CD4-positive, alpha-beta memory T cell (primary cell): ENCODE measurements at regions not wholly inside any gene's neighbourhood (a gene's known extent, or its start where the extent isn't known, plus 50 kb on each side); places are given as distances from the start of the nearest gene placed in this dataset.
"Not testable (repeated sequence)": the region's sequence is repeated elsewhere in the genome, so short reads cannot be mapped to it uniquely, and the experiment has no call there.

Experiments
- CTCF ChIA-PET: fragments of 350-600 bp; sonication (Branson Sonifier 250); formaldehyde crosslinking; loops from one replicate; lab custom pipeline; 2021; ENCODE audit warnings: inconsistent platforms; ENCODE audit not compliant: partially characterized antibody; lab: Charles Lee
- POLR2A ChIA-PET: fragments of 350-600 bp; sonication (Branson Sonifier 250); formaldehyde crosslinking; loops from one replicate; lab custom pipeline; 2021; ENCODE audit not compliant: partially characterized antibody; lab: Charles Lee
- DNase-seq, 5 donors: peaks; one replicate each; pipeline versions ENCODE4 v3.0.0 to v3.0.0-alpha.2; 2020 to 2022; ENCODE audit warnings: mixed read lengths in 1 of 5
- H3K27ac ChIP-seq: one replicate; pipeline ENCODE4 v1.7.0; 2013; ENCODE audit warnings: low read depth, low read length
- H3K27me3 ChIP-seq: 2 replicates; pipeline ENCODE4 v1.7.0; 2013; ENCODE audit warnings: mild to moderate bottlenecking, low read length, moderate library complexity; ENCODE audit not compliant: insufficient read depth
- H3K36me3 ChIP-seq: 2 replicates; pipeline ENCODE4 v1.7.0; 2013; ENCODE audit warnings: mild to moderate bottlenecking, low read length, moderate library complexity; ENCODE audit not compliant: insufficient read depth
- H3K4me1 ChIP-seq: 2 replicates; pipeline ENCODE4 v1.7.0; 2013; ENCODE audit warnings: mild to moderate bottlenecking, low read length, moderate library complexity; ENCODE audit not compliant: insufficient read depth
- H3K4me3 ChIP-seq, 2 donors: one replicate each; pipeline ENCODE4 v1.7.0; 2013; ENCODE audit warnings: low read length in 2 of 2, mild to moderate bottlenecking in 1 of 2
- H3K9me3 ChIP-seq, 2 donors: one replicate each; pipeline ENCODE4 v1.7.0; 2013; ENCODE audit warnings: low read length in 2 of 2, control low read depth in 1 of 2; ENCODE audit not compliant: control insufficient read depth in 1 of 2
- H3K27ac Mint-ChIP-seq, 7 donors: one replicate each; pipeline ENCODE4 v1.8.0; 2020 to 2021; ENCODE audit warnings: mixed read lengths in 7 of 7, mild to moderate bottlenecking in 6 of 7, inconsistent platforms in 3 of 7, moderate library complexity in 3 of 7
- H3K27me3 Mint-ChIP-seq, 2 donors: one replicate each; pipeline ENCODE4 v1.8.0; 2020 to 2021; ENCODE audit warnings: mixed read lengths in 2 of 2
- H3K36me3 Mint-ChIP-seq, 2 donors: one replicate each; pipeline ENCODE4 v1.8.0; 2020 to 2021; ENCODE audit warnings: mixed read lengths in 2 of 2, inconsistent platforms in 1 of 2, mild to moderate bottlenecking in 1 of 2
- H3K4me1 Mint-ChIP-seq, 4 donors: one replicate each; pipeline ENCODE4 v1.8.0; 2020 to 2021; ENCODE audit warnings: mixed read lengths in 4 of 4, mild to moderate bottlenecking in 1 of 4
- H3K4me3 Mint-ChIP-seq, 8 donors: one replicate each; pipeline ENCODE4 v1.8.0; 2020 to 2021; ENCODE audit warnings: mixed read lengths in 8 of 8, mild to moderate bottlenecking in 7 of 8, moderate library complexity in 6 of 8, inconsistent platforms in 3 of 8
- H3K9me3 Mint-ChIP-seq, 8 donors: one replicate each; pipeline ENCODE4 v1.8.0; 2020 to 2021; ENCODE audit warnings: mixed read lengths in 8 of 8, mild to moderate bottlenecking in 5 of 8, inconsistent platforms in 3 of 8, moderate library complexity in 1 of 8
- intact Hi-C: fragments of 100-400 bp; cut with micrococcal nuclease; formaldehyde crosslinking; loops from one replicate; pipeline ENCODE4 v1.15.1; 2023

- peaks cover 3 to 33% (median 27%) of the 10 kb centered on the region in 8 donors for H3K9me3 Mint-ChIP-seq
- intact Hi-C loops, POLR2A ChIA-PET, H3K36me3 ChIP-seq, H3K27me3 Mint-ChIP-seq, H3K36me3 Mint-ChIP-seq, CTCF ChIA-PET, H3K4me3 Mint-ChIP-seq, H3K9me3 ChIP-seq, H3K27me3 ChIP-seq, H3K4me1 Mint-ChIP-seq, DNase-seq, H3K4me1 ChIP-seq, H3K27ac ChIP-seq, H3K4me3 ChIP-seq, H3K27ac Mint-ChIP-seq: not testable (repeated sequence)
Observed at GRCh38 chr10:38252551-38252950, 158.4 kb downstream of the ZNF37A start.

GRCh38 chr10:38267555-38267954 is 173.4 kb downstream of the ZNF37A start:
- CTCF ChIA-PET, H3K4me3 ChIP-seq, DNase-seq, POLR2A ChIA-PET, H3K4me1 ChIP-seq, H3K9me3 ChIP-seq, H3K36me3 ChIP-seq, intact Hi-C loops, H3K27me3 ChIP-seq, H3K4me1 Mint-ChIP-seq, H3K27me3 Mint-ChIP-seq, H3K4me3 Mint-ChIP-seq, H3K27ac ChIP-seq, H3K27ac Mint-ChIP-seq, H3K36me3 Mint-ChIP-seq: not testable (repeated sequence)
- H3K9me3 Mint-ChIP-seq = peaks cover 2 to 20% (median 9%) of the 10 kb centered on the region in 8 donors

GRCh38 chr10:38271031-38271430 is 176.9 kb downstream of the ZNF37A start:
- H3K36me3 ChIP-seq, H3K27me3 Mint-ChIP-seq, H3K4me1 ChIP-seq, H3K4me3 ChIP-seq, POLR2A ChIA-PET, CTCF ChIA-PET, H3K27ac ChIP-seq, H3K9me3 ChIP-seq, H3K36me3 Mint-ChIP-seq, DNase-seq, H3K27me3 ChIP-seq, intact Hi-C loops, H3K4me3 Mint-ChIP-seq, H3K27ac Mint-ChIP-seq, H3K4me1 Mint-ChIP-seq: not testable (repeated sequence)
- peaks cover 0 to 20% (median 5%) of the 10 kb centered on the region in 8 donors for H3K9me3 Mint-ChIP-seq

GRCh38 chr10:38274879-38275278 is 180.7 kb downstream of the ZNF37A start:
- H3K4me1 ChIP-seq, intact Hi-C loops, H3K27me3 Mint-ChIP-seq, DNase-seq, H3K4me3 Mint-ChIP-seq, CTCF ChIA-PET, H3K4me1 Mint-ChIP-seq, POLR2A ChIA-PET, H3K27me3 ChIP-seq, H3K4me3 ChIP-seq, H3K9me3 Mint-ChIP-seq, H3K36me3 ChIP-seq, H3K27ac Mint-ChIP-seq, H3K27ac ChIP-seq, H3K9me3 ChIP-seq, H3K36me3 Mint-ChIP-seq: not testable (repeated sequence)

- H3K4me1 ChIP-seq, H3K27me3 ChIP-seq, H3K36me3 Mint-ChIP-seq, H3K4me3 ChIP-seq, POLR2A ChIA-PET, H3K27ac Mint-ChIP-seq, H3K36me3 ChIP-seq, H3K9me3 ChIP-seq, intact Hi-C loops, H3K27ac ChIP-seq, DNase-seq, H3K27me3 Mint-ChIP-seq, H3K9me3 Mint-ChIP-seq, H3K4me3 Mint-ChIP-seq, CTCF ChIA-PET, H3K4me1 Mint-ChIP-seq: not testable (repeated sequence)
Observed at GRCh38 chr10:38292560-38292959, 198.4 kb downstream of the ZNF37A start.

GRCh38 chr10:38310111-38310510 is 216.0 kb downstream of the ZNF37A start:
- H3K4me1 Mint-ChIP-seq, CTCF ChIA-PET, H3K9me3 Mint-ChIP-seq, H3K4me1 ChIP-seq, H3K9me3 ChIP-seq, H3K4me3 ChIP-seq, POLR2A ChIA-PET, H3K27ac ChIP-seq, intact Hi-C loops, H3K4me3 Mint-ChIP-seq, DNase-seq, H3K27ac Mint-ChIP-seq, H3K36me3 Mint-ChIP-seq, H3K27me3 Mint-ChIP-seq, H3K36me3 ChIP-seq, H3K27me3 ChIP-seq: not testable (repeated sequence)

- H3K27me3 ChIP-seq, CTCF ChIA-PET, H3K9me3 Mint-ChIP-seq, H3K36me3 ChIP-seq, DNase-seq, H3K27ac ChIP-seq, H3K4me1 ChIP-seq, POLR2A ChIA-PET, H3K4me3 ChIP-seq, H3K4me1 Mint-ChIP-seq, H3K36me3 Mint-ChIP-seq, intact Hi-C loops, H3K9me3 ChIP-seq, H3K27me3 Mint-ChIP-seq: not testable (repeated sequence)
- Mint-ChIP-seq H3K4me3 (peak overlapping the region in 1 of 8 donors; percentile 10), H3K27ac (peak overlapping the region in 1 of 7 donors; percentile 15)
Observed at GRCh38 chr10:38315090-38315805, 221.1 kb downstream of the ZNF37A start.

- H3K4me1 ChIP-seq, H3K4me3 ChIP-seq, POLR2A ChIA-PET, H3K27me3 ChIP-seq, H3K9me3 Mint-ChIP-seq, CTCF ChIA-PET, H3K27ac Mint-ChIP-seq, H3K27ac ChIP-seq, DNase-seq, H3K4me3 Mint-ChIP-seq, H3K27me3 Mint-ChIP-seq, H3K9me3 ChIP-seq, H3K36me3 ChIP-seq, H3K36me3 Mint-ChIP-seq, H3K4me1 Mint-ChIP-seq, intact Hi-C loops: not testable (repeated sequence)
Observed at GRCh38 chr10:38321393-38321792, 227.3 kb downstream of the ZNF37A start.
